GM18907 (cell line): ENCODE measurements at regions not wholly inside any gene's neighbourhood (a gene's known extent, or its start where the extent isn't known, plus 50 kb on each side); places are given as distances from the start of the nearest gene placed in this dataset.

Experiments
- ATAC-seq: cut with Tn5 transposase; IDR thresholded peaks from one replicate; pipeline ENCODE4 v1.9.1; 2021; ENCODE audit warnings: mild to moderate bottlenecking, moderate library complexity; ENCODE audit not compliant: unreplicated experiment

DNA sequence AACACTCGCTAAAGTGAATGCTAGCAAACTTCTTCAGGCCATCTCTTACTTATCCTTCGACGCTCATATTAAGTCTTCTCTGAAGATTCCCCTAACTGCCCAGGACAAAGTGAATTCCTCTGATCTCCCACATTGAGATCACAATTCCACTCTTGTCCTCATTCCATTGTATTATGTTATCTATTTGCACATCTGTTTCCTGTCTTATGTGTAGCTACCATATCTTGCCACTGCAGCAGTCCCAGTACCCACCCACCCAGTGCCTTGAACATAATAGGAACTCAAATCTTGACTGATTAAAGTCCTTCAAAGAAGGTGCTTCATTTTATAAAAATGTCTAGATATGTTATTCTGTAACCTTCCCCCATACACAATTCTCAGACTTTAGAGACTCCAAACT, 702.3 kb downstream of the DIAPH3 start:
- ATAC-seq: no peak

DNA sequence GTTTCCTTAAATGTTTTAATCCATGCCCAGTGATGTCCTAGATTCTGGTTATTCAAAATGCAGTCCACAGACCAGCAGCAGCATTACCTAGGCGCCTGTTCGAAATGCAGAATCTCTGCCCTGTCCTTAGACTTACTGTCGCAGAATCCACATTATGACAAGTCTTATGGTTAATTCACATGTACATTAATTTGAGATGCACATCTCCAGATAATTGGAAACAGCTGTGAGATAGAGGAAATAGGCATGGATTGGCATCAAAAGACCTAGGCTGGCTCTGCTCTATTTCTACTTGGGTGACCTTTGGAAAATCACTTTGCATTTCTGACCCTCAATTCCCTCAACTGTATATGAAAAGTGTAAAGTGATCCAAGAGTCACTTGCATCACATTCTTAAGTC, 700.7 kb downstream of the DIAPH3 start:
- no peak for ATAC-seq

DNA sequence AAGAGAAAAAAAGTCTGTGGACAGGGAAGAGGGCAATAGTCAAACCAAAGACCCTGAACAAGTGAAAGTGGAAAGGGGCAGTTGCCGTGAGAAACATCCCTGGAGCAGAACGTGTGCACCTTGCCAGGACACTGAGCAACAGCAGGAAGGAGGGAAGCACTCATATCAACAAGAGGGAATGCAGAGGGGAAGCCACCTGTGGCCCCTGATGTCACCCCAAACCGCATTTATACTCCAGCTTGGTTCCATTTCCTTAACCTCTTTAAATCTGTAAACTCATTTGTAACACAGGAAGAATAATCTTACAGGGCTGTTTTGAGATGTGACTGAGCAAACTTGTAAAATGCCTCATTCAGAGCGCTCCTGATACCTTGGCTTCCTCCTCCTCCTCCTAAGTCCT, 698.8 kb downstream of the DIAPH3 start:
- ATAC-seq: no peak

DNA sequence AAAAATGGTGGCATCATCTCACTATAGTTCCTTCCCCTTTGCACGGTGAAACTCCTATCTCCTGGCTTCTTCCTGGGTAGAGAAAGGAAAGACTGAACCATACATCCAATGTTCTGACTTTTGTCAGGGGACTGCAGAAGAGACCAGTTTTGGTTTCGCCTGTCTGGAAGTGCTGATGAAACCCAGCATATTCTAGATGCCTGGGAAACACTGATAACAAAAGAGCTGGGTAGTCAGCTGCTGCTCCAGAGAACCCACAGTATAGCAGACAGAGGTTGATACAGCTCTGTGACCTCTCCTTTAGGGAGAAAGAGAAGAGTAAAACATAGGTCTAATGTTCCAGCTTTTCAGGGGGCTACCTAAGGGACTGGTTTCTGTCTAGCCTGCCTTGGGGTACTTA, 695.3 kb downstream of the DIAPH3 start:
- ATAC-seq: no peak

DNA sequence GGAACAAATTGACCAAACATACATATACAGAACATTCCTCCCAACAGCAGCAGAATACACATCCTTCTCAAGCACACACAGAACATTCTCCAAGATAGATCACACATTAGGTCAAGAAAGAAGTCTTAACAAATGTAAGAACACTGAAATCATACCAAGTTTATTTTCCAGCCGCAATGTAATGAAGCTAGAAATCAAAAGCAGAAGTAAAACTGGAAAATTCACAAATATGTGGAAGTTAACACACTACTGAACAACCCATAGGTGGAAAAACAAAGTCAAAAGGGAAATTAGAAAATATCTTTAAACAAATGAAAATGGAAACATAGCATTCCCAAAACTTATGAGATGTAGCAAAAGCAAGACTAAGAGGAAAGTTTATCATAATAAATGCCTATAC, 692.6 kb downstream of the DIAPH3 start:
- no peak for ATAC-seq

DNA sequence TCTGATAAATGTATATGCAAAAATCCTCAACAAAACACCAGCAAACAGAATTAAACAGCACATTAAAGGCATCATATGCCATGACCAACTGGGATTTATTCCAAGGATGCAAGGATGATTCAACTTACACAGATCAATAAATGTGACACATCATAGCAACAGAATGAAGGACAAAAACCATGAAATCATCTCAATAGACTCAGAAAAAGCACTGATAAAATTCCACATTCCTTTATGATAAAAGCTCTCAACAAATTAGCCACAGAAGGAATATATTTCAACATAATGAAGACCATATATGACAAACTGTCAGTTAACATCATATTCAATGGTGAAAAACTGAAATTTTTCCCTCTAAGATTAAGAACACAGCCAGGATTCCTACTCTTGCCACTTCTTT, 691.6 kb downstream of the DIAPH3 start:
- ATAC-seq: no peak

DNA sequence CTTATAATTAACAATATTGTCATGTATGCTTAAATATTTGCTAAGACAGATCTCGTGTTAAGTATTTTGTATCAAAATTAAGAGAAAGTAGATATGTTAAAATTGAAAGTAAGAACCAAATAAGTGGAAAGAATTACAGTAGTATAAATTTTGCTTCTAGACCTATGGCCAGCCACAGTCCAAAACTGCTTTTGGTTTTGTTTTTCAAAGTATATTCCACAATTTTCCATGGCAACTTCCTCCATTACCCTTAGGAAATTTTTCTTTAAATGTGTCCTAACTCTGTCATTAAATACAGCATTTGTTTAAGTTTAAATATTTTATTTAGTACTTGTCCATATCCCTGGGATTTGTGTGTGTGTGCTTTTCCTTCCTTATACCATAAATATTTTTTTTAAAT, 689.0 kb downstream of the DIAPH3 start:
- ATAC-seq: no peak

DNA sequence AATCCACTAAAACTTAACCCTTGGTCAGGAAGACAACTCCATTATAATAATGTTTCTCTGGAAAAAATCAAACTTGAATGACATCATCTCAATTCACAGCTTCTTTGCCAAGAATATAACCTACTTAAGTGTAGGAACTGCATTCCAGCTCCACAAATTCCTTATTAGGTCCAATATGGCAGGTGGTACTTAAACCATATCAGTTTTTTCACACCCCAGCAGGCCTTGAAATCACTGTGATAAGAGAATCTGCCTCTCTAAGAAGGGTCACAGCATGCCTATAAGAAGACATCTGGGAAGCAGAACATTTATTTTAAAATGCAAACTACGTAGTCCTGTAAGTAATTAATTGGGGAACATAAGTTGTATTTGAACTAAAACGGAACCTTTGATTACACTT, 687.8 kb downstream of the DIAPH3 start:
- no peak for ATAC-seq

DNA sequence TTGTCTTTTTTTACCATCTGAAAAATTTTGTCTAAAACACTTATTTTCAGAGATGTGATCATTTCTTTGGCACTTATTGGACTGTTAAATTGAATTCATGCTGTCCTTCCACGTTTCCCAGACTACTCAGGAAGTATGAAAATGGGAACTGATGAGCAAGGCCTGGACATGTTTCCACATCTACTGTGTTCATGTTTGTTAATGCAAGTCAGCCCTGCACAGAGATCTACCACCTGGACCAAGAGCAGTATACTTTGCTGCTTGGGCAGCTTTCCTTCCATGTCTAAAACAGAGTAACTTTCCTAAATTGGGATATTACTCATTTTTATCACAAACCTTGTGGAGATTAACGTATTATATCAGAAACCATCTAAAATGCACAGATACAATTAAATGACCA, 687.4 kb downstream of the DIAPH3 start:
- ATAC-seq: no peak

DNA sequence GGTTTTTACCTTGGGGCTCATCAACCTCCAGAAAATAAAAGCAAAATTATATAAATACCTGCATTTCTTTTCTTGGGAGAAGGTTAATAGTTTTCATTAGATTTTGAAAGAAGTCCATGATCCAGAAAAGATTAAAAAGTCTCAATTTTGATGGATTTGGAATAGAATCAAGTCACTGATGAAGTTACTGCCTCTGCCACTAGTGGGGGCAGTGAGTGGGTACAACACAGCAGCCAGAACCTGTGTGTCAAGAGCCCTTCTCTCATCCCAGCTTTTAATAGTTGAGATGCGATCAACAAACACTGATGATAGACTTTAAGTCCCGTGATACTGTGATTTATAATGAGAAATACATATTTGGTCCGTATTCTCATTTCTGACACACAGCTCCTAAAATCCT, 686.7 kb downstream of the DIAPH3 start:
- no peak for ATAC-seq

DNA sequence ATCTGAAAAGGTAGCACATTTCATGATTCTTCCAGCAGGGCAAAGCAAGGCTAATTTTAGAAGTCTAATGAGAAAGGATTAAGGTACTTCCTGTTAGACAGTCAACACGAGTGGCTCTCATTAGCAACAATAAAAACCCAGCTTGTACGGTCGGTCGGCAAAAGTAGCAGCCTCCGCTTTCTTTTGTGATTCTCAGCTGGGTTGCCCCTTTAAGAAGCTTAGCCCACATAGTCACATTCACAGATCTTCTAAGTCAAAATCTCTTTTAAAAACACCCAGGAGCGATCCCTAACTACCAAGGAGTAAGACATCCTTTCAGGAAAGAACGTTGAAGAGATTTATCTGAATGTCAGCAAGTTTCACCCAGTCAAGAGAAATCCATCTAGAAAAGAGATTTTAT, 684.8 kb downstream of the DIAPH3 start:
- no peak for ATAC-seq

DNA sequence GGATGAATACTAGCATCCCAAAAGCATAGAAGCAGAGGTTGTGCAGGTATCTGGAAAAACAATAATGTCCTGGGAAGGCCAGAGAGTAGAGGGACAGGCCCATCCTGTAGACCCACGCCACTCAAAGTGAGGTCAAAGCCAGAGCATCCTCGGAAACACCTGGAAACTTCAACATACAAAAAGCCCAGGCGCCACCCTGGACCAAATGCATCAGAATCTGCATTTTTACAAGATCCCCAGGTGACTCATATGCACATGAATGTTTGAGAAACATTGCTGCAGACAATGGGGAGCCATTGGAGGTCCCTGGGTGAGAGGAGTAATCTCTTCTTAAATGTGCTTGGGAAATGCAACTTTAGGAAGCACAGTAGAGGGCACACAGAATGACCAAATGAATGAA, 684.1 kb downstream of the DIAPH3 start:
- no peak for ATAC-seq

DNA sequence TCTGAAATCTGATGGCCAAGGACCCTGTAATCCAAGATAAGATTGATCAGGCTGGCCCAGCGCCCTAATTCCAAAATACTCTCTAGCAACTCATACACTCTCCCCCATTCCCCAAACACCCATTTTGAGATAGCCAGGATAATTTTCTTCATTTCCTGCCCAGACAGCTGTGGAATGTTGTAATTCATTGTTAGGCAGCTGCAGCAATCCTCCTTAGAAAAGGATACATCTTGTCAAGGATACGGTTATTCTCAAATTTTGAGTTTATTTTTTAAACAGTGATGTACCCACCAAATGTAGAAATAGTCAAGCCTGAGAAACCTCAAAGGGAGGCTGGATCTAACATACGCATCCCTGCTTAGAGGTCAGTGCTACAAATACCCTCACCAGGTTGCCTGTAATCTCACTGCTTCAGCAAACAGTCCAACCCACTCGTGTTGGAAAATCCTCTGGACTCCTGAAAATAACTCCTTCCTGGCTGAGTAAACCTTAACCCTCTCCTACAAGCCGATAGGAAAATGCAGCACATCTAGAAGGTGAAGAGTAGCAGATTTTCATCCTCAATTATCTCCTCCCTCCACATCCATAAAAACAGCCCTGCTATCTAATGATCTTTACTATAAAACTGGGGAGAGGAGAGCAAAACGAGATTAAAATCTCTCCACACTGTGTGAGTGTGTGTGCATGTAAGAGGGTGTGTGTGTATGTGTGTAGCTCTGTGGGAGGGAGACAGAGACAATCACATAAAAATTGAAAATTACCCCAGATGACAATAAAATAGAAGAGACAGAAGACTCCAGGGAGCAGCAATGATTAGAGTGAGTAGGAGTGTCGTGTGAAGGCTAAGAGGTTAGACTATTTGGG, 683.1 kb downstream of the DIAPH3 start:
- ATAC-seq: no peak

DNA sequence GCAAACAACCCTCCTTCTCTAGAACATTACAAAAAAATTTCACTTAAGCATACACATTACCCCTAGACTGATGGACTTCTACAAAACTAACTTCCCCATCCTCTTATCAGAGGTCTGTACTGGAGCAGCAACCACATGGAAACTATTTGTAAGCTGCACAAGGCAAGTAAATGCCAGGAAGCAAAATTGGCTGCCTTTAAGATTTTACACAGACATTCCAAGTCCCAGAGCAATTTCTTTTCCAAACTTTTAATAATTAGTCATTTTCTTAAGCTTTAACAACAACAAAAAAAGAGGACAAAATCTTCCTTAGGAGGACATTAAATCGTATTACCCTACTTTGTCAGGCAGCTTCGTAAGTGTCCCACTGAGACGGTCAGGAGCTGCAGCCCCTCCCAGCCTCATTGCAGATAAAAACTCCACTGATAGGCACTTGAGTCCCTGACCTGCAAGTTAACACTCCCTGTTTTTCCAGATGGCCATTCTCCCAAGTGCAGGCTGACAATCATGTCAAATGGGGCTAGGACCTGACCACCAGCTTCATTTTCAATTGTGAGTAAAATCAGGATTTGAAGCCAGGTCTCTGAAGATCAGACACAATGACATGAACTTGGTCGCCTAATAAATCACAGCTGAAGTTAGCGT, 680.1 kb downstream of the DIAPH3 start:
- no peak for ATAC-seq

DNA sequence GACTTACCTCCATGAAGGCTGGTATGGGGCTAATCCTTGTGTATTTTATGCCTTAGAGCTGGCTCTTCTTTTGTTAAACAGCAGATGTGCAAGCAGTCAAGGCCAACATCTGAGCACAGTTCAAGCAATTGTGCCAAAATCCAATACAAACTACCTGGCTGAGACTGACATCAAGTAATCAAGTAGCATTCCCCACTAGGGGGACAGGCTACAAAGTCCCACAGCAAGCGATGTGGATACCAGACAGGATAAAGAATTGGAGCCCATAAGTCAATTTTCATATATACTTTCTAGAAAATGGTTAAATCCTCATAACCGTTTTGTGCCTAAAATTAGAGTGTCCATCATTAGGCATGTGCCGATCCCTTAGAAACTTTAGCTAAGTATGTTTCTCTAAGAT, 675.8 kb downstream of the DIAPH3 start:
- no peak for ATAC-seq

DNA sequence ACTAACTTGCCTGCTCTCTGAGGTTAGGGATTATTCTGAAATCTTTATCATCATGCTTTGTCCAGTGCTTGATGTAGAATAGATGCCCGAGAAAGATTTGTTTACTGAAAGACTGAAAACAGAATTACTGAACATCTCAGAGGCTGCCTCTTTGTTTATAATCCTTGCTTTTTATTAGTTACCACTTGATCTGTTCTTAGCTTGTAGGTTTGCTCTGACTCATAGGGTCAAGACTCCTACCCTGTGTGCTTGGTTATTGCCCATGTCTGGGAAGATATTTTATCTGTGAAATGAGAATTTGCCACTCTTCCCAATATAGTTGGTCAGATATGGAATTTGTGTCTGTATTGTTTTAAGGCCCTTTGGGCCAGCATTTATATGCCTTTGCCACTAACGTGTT, 675.3 kb downstream of the DIAPH3 start:
- no peak for ATAC-seq

DNA sequence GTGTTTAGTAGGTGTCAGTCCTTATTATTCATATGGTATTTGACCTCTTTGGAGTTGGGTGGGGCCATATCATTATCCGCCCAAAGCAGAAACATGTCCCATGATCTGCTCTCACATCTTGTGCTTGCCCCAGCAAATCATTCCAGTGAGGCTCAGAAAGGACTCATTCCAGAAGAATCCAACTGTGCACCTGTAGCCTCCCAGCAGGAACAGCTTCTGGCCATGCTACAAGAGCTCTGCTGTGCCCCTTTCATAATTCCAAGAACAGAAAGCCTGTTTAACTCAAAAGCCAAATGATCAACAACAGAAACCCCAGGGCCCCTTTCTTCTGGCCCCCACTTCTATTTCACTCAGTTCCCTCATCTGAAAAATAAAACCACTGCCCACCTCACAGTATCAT, 673.1 kb downstream of the DIAPH3 start:
- ATAC-seq: no peak

DNA sequence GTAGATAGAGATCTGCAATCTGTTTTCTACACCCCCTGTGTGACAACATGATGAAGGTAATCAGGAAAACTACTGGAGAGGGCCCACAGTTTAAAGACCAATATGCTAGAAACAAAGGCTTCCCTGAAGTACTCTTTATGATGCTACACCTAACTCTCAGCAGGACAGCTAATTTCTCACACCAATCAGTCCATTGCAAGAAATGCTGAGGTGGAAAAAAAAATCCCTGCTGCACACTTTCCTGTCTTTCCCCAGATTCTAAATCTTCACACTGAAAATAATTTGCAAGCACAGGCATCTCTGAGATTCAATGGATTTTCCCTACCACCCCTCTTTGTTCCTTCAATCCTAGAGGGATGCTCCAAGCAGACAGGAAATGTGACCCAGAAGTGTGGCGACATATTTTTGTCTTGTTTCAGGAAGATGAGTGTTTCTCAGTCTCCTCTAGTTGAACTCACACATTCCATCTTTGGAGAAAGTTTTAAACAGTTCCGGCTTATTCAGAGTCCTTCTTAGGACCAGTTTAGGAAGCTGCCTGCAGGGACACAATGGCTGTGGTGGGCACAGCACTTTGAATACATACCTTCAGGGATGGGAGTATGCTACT, 671.6 kb downstream of the DIAPH3 start:
- ATAC-seq: no peak

DNA sequence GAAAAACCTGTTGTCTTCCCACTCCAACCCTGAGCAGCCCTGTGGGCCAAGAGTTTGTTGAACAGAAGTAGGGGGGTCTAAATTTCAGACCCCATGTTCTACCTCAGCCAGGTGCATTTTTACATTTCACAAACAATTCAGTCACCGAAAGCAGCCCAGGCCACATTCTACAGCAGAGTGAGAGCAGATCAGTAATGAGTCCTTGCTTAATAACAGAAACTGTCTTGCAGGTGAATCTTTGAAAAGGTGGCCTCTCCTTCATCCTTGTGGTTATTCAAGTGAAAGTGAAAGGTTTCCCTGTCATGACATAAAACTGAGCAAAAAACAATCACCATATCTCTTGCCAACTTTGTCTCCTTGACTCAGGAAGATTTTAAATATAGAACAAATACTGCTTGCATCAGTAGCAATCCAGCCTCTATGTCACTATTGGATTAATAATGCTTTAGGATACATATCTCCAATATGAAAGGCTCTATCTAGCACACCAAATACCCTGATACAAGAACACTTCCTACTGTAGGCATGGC, 670.2 kb downstream of the DIAPH3 start:
- no peak for ATAC-seq

DNA sequence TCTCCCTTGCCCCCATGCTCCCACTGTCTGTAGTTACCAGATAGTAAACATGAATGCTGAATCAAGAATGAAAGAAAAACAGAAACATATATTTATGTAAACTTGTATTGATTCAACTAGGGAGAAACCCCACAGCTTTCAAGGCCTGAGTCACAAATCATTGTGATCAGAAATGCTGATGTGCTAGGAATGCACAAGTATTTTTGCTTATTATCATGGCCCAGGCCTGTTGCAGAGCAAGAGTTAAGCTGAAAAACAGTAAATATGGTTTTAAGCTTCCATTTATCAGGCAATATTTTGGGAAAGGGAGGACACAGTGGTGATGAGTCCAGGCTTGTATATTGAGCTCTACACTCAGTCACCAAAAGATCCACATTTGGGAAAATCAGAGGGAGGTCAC, 669.6 kb downstream of the DIAPH3 start:
- ATAC-seq: no peak

DNA sequence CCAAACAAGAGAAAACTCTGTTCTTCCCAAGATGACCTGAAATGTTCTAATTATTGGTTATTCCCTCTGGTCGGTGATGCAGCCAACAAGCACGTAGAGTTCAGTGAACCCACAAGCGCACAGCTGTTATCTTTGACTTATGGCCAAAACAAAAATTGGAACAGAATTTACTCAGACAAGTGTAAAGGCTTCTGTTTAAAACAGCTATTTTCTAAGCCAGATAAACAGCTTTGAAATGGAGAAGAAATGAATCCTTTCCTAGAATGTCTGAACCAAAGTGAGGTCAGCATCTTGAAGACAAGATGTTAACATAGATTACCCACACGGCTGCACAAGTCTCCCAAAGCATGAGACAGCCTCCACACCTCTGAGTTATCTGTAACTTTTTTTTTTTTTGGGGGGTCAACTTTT, 669.2 kb downstream of the DIAPH3 start:
- ATAC-seq: no peak

DNA sequence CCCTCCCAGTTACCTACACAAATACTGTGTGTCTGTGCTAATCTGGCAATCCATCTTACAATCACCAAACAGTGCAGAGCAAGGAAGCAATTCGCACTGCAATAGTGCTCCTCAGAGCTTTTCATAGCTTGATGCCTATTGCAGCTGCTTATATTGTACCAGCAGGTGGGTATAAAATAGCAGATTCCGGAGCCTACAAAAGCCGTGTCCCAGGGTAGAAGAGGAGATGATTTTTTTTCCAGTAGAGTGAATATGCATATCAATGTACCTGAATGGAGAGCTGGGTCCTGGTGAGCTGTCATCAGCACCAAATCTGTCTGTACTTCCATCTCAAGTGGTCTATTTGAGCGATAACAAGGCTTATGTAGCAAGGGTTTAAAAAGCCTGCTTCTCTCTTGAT, 668.4 kb downstream of the DIAPH3 start:
- no peak for ATAC-seq
